HEK293 (cell line): ENCODE measurements at regions not wholly inside any gene's neighbourhood (a gene's known extent, or its start where the extent isn't known, plus 50 kb on each side); places are given as distances from the start of the nearest gene placed in this dataset.

Source experiments
- CTCF ChIP-seq: fragments of 450-650 bp; formaldehyde crosslinking; IDR thresholded peaks from 2 replicates; pipeline ENCODE4 v1.5.1; 2016; ENCODE audit warnings: missing biosample characterization, missing genetic modification characterization
- HOXA7 ChIP-seq: sonication (generic); formaldehyde crosslinking; IDR thresholded peaks from 2 replicates; pipeline ENCODE4 v1.8.1; 2022; ENCODE audit warnings: missing genetic modification reagents, borderline replicate concordance
- KLF16 ChIP-seq: fragments of 450-650 bp; formaldehyde crosslinking; IDR thresholded peaks from 2 replicates; pipeline ENCODE4 v1.5.1; 2017; ENCODE audit warnings: missing biosample characterization, missing genetic modification characterization
- PRDM1 ChIP-seq: fragments of 450-650 bp; formaldehyde crosslinking; IDR thresholded peaks from 2 replicates; pipeline ENCODE4; 2016; ENCODE audit warnings: missing biosample characterization, missing genetic modification characterization
- SCRT1 ChIP-seq: fragments of 450-650 bp; formaldehyde crosslinking; IDR thresholded peaks from 2 replicates; pipeline ENCODE4 v1.5.1; 2016; ENCODE audit warnings: missing biosample characterization, missing genetic modification characterization, borderline replicate concordance
- ZNF239 ChIP-seq: fragments of 450-650 bp; formaldehyde crosslinking; IDR thresholded peaks from 2 replicates; pipeline ENCODE4 v1.5.1; 2016; ENCODE audit warnings: missing biosample characterization, missing genetic modification characterization
- ZNF248 ChIP-seq: fragments of 450-650 bp; formaldehyde crosslinking; IDR thresholded peaks from 2 replicates; pipeline ENCODE4 v1.5.1; 2017; ENCODE audit warnings: missing biosample characterization, missing genetic modification characterization
- ZNF302 ChIP-seq: fragments of 450-650 bp; formaldehyde crosslinking; IDR thresholded peaks from 2 replicates; pipeline ENCODE4 v1.5.1; 2016; ENCODE audit warnings: missing biosample characterization, missing genetic modification characterization, low read depth
- ZNF335 ChIP-seq: fragments of 450-650 bp; formaldehyde crosslinking; conservative IDR thresholded peaks from 2 replicates; pipeline ENCODE4 v1.5.1; 2016; ENCODE audit warnings: missing biosample characterization, missing genetic modification characterization
- ZNF48 ChIP-seq: fragments of 450-650 bp; formaldehyde crosslinking; IDR thresholded peaks from 2 replicates; pipeline ENCODE4 v1.5.1; 2016; ENCODE audit warnings: missing biosample characterization, missing genetic modification characterization
- ZNF514 ChIP-seq: fragments of 450-650 bp; formaldehyde crosslinking; IDR thresholded peaks from 2 replicates; pipeline ENCODE4 v1.5.1; 2016; ENCODE audit warnings: missing biosample characterization, missing genetic modification characterization
- ZNF701 ChIP-seq: fragments of 450-650 bp; formaldehyde crosslinking; IDR thresholded peaks from 2 replicates; pipeline ENCODE4 v1.5.1; 2016; ENCODE audit warnings: missing biosample characterization, missing genetic modification characterization
- TF ChIP-seq, protein P1 (sequence below): fragments of 450-650 bp; formaldehyde crosslinking; IDR thresholded peaks from 2 replicates; pipeline ENCODE4 v1.5.1; 2016; ENCODE audit warnings: missing biosample characterization, missing genetic modification characterization, low read depth
- TF ChIP-seq, protein P2 (sequence below): fragments of 450-650 bp; formaldehyde crosslinking; IDR thresholded peaks from 2 replicates; pipeline ENCODE4 v1.5.1; 2016; ENCODE audit warnings: missing biosample characterization, missing genetic modification characterization

- no peak for TF ChIP-seq CTCF
- no peak for TF ChIP-seq PRDM1 (tag by site-specific recombination)
- TF ChIP-seq KLF16 = no peak
- TF ChIP-seq ZNF48 = no peak
- TF ChIP-seq SCRT1 (tag by site-specific recombination) = no peak
- TF ChIP-seq ZNF514 (tag by site-specific recombination) = no peak
- no peak for TF ChIP-seq ZNF302 (tag by site-specific recombination)
- TF ChIP-seq ZNF239 (tag by site-specific recombination) = no peak
- no peak for TF ChIP-seq HOXA7 (CRISPR knock-in tag)
- TF ChIP-seq, protein P1, sequence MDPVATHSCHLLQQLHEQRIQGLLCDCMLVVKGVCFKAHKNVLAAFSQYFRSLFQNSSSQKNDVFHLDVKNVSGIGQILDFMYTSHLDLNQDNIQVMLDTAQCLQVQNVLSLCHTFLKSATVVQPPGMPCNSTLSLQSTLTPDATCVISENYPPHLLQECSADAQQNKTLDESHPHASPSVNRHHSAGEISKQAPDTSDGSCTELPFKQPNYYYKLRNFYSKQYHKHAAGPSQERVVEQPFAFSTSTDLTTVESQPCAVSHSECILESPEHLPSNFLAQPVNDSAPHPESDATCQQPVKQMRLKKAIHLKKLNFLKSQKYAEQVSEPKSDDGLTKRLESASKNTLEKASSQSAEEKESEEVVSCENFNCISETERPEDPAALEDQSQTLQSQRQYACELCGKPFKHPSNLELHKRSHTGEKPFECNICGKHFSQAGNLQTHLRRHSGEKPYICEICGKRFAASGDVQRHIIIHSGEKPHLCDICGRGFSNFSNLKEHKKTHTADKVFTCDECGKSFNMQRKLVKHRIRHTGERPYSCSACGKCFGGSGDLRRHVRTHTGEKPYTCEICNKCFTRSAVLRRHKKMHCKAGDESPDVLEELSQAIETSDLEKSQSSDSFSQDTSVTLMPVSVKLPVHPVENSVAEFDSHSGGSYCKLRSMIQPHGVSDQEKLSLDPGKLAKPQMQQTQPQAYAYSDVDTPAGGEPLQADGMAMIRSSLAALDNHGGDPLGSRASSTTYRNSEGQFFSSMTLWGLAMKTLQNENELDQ (tag by site-specific recombination) = no peak
- TF ChIP-seq ZNF335 (tag by site-specific recombination) = no peak
- TF ChIP-seq ZNF248 (tag by site-specific recombination) = no peak
- TF ChIP-seq, protein P2, sequence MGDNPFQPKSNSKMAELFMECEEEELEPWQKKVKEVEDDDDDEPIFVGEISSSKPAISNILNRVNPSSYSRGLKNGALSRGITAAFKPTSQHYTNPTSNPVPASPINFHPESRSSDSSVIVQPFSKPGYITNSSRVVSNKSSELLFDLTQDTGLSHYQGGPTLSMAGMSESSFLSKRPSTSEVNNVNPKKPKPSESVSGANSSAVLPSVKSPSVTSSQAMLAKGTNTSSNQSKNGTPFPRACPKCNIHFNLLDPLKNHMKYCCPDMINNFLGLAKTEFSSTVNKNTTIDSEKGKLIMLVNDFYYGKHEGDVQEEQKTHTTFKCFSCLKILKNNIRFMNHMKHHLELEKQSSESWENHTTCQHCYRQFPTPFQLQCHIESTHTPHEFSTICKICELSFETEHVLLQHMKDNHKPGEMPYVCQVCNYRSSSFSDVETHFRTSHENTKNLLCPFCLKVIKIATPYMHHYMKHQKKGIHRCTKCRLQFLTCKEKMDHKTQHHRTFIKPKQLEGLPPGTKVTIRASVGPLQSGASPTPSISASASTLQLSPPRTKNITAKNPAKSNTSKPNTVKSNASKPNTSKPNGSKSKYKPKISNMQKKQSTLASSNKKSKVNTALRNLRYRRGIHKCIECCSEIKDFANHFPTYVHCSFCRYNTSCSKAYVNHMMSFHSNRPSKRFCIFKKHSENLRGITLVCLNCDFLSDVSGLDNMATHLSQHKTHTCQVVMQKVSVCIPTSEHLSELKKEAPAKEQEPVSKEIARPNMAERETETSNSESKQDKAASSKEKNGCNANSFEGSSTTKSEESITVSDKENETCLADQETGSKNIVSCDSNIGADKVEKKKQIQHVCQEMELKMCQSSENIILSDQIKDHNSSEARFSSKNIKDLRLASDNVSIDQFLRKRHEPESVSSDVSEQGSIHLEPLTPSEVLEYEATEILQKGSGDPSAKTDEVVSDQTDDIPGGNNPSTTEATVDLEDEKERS (tag by site-specific recombination) = no peak
- no peak for TF ChIP-seq ZNF701 (tag by site-specific recombination)
These were observed 129.9 kb upstream of the ITGA6 start for GRCh38 chr2:172297531-172297930.
